Caco-2 (cell line): ENCODE measurements at regions not wholly inside any gene's neighbourhood (a gene's known extent, or its start where the extent isn't known, plus 50 kb on each side); places are given as distances from the start of the nearest gene placed in this dataset.

ENCODE experiments used
- BruUV-seq: library from RNA; stranded (reverse); fragments of 400-500 nt; replicated peaks from 2 replicates; lab custom pipeline; 2021; lab: Mats Ljungman, UMichigan
- CTCF ChIA-PET: fragments of 300-600 bp; sonication (Branson Sonifier 250); formaldehyde crosslinking; loops from one replicate; lab custom pipeline; 2022; ENCODE audit warnings: antibody characterized with exemption; lab: Charles Lee
- POLR2A ChIA-PET: fragments of 300-600 bp; sonication (Branson Sonifier 250); formaldehyde crosslinking; loops from one replicate; lab custom pipeline; 2022; ENCODE audit warnings: antibody characterized with exemption; lab: Charles Lee
- DNase-seq, 2 experiments: peaks; one replicate each; pipeline versions ENCODE4 v3.0.0 to v3.0.0-alpha.2; 2020 to 2022
- H3K27me3 ChIP-seq: replicated peaks from 2 replicates; pipeline ENCODE4 v1.6.0; 2011; ENCODE audit warnings: low read length; ENCODE audit not compliant: control insufficient read depth, insufficient read depth
- H3K36me3 ChIP-seq: 2 replicates; pipeline ENCODE4 v1.5.1; 2011; ENCODE audit warnings: low read length; ENCODE audit not compliant: control insufficient read depth, insufficient read depth
- H3K4me1 ChIP-seq: fragments of 250-450 bp; sonication (Bioruptor Pico); 2 replicates; pipeline ENCODE4 v1.5.1; 2020; ENCODE audit warnings: mild to moderate bottlenecking
- H3K4me3 ChIP-seq: 2 replicates; pipeline ENCODE4 v1.5.1; 2011; ENCODE audit warnings: low read depth, mild to moderate bottlenecking, control low read depth, low read length
- H3K9me3 ChIP-seq: fragments of 250-450 bp; sonication (Bioruptor Pico); 2 replicates; pipeline ENCODE4 v1.5.1; 2020; ENCODE audit warnings: mild to moderate bottlenecking, moderate library complexity
- H3K27ac Mint-ChIP-seq: one replicate; pipeline ENCODE4 v1.8.0; 2022; ENCODE audit warnings: mixed read lengths; ENCODE audit not compliant: unreplicated experiment
- H3K27me3 Mint-ChIP-seq: one replicate; pipeline ENCODE4 v1.8.0; 2022; ENCODE audit warnings: mixed read lengths; ENCODE audit not compliant: insufficient read depth, unreplicated experiment
- H3K36me3 Mint-ChIP-seq: one replicate; pipeline ENCODE4 v1.8.0; 2022; ENCODE audit warnings: mild to moderate bottlenecking, mixed read lengths; ENCODE audit not compliant: insufficient read depth, unreplicated experiment
- H3K4me1 Mint-ChIP-seq: one replicate; pipeline ENCODE4 v1.8.0; 2022; ENCODE audit warnings: low read depth, mixed read lengths; ENCODE audit not compliant: unreplicated experiment
- H3K4me3 Mint-ChIP-seq: one replicate; pipeline ENCODE4 v1.8.0; 2022; ENCODE audit warnings: mild to moderate bottlenecking, moderate library complexity, mixed read lengths; ENCODE audit not compliant: unreplicated experiment
- H3K9me3 Mint-ChIP-seq: one replicate; pipeline ENCODE4 v1.8.0; 2022; ENCODE audit warnings: mixed read lengths; ENCODE audit not compliant: unreplicated experiment
- CTCF ChIP-seq, 2 experiments: fragments of 200-600 bp in 1 of 2; IDR thresholded peaks; 1 replicate in 1 of 2; 2 replicates in 1 of 2; pipeline versions ENCODE4 v1.5.1 to v1.8.0; 2011 to 2022; ENCODE audit warnings: antibody characterized with exemption in 1 of 2, control low read depth in 1 of 2, inconsistent platforms in 1 of 2, low read depth in 1 of 2, low read length in 1 of 2, mild to moderate bottlenecking in 1 of 2, moderate library complexity in 1 of 2; ENCODE audit not compliant: insufficient read depth in 1 of 2, severe bottlenecking in 1 of 2, unreplicated experiment in 1 of 2
- intact Hi-C: fragments of 100-400 bp; cut with micrococcal nuclease; formaldehyde crosslinking; loops from one replicate; pipeline ENCODE4 v1.10.0; 2022; ENCODE audit not compliant: unreplicated experiment

DNA sequence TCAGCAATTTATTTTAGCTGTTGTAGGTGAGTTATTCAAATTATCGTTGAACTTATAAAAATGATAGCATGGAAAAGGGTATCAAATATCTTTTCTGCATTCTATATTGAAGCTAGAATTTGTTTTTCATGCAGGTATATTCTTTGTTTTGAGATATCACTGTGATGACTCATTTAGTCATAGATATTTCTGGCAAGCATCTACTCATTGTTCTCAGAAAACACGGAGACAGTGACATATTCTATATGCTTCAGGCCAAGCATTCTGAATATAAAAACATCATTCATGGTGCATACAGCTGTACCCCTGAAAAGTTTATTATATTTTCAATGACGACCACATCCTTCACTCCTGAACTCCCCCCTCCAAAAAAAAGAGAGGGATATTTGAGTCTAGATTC is 150.3 kb upstream of the GRIA1 start:
- no peaks in the 10 kb centered on the region for H3K9me3 ChIP-seq
- Mint-ChIP-seq H3K27me3 (peaks cover 9% of the 10 kb centered on the region), H3K27ac (no peak overlapping the region), H3K4me1 (no peaks in the 10 kb centered on the region), H3K9me3 (no peaks in the 10 kb centered on the region), H3K36me3 (no peaks in the 10 kb centered on the region), H3K4me3 (no peak overlapping the region)
- H3K4me1 ChIP-seq, result no peaks in the 10 kb centered on the region
- H3K27me3 ChIP-seq, result no peaks in the 10 kb centered on the region
- TF ChIP-seq CTCF (IDR thresholded peaks at IDR 0.05; ENCODE audit: insufficient read depth in 1 of 2, low read depth in 1 of 2, low read length in 1 of 2, severe bottlenecking in 1 of 2, unreplicated experiment in 1 of 2), result no peak
- POLR2A ChIA-PET, result no interaction called here
- DNase-seq, result no peak
- no peaks in the 10 kb centered on the region for H3K36me3 ChIP-seq
- intact Hi-C loops, result no loop called here
- CTCF ChIA-PET, result no interaction called here
- no peak overlapping the region for H3K4me3 ChIP-seq
- BruUV-seq, result no TSS peak

- CTCF ChIA-PET, result no interaction called here
- TF ChIP-seq CTCF (IDR thresholded peaks at IDR 0.05; ENCODE audit: insufficient read depth in 1 of 2, low read depth in 1 of 2, low read length in 1 of 2, severe bottlenecking in 1 of 2, unreplicated experiment in 1 of 2), result no peak
- Mint-ChIP-seq H3K9me3 (no peaks in the 10 kb centered on the region), H3K4me3 (no peak overlapping the region), H3K27ac (no peak overlapping the region), H3K27me3 (peaks cover 9% of the 10 kb centered on the region), H3K36me3 (no peaks in the 10 kb centered on the region), H3K4me1 (no peaks in the 10 kb centered on the region)
- BruUV-seq, result no TSS peak
- H3K27me3 ChIP-seq, result no peaks in the 10 kb centered on the region
- intact Hi-C loops, result no loop called here
- POLR2A ChIA-PET, result no interaction called here
- H3K4me3 ChIP-seq, result no peak overlapping the region
- H3K4me1 ChIP-seq, result no peaks in the 10 kb centered on the region
- no peak for DNase-seq
- no peaks in the 10 kb centered on the region for H3K36me3 ChIP-seq
- H3K9me3 ChIP-seq, result no peaks in the 10 kb centered on the region
Measured at GRCh38 chr5:153340738-153341137, 149.7 kb upstream of the GRIA1 start.

- TF ChIP-seq CTCF (IDR thresholded peaks at IDR 0.05; ENCODE audit: insufficient read depth in 1 of 2, low read depth in 1 of 2, low read length in 1 of 2, severe bottlenecking in 1 of 2, unreplicated experiment in 1 of 2), result no peak
- H3K9me3 Mint-ChIP-seq, result no peaks in the 10 kb centered on the region
- intact Hi-C loops, result no loop called here
- H3K27me3 Mint-ChIP-seq, result peaks cover 10% of the 10 kb centered on the region
- Histone ChIP-seq H3K4me1 (no peaks in the 10 kb centered on the region), H3K9me3 (no peaks in the 10 kb centered on the region), H3K4me3 (no peak overlapping the region), H3K36me3 (no peaks in the 10 kb centered on the region), H3K27me3 (no peaks in the 10 kb centered on the region)
- H3K36me3 Mint-ChIP-seq, result no peaks in the 10 kb centered on the region
- no peak overlapping the region for H3K4me3 Mint-ChIP-seq
- no peak overlapping the region for H3K27ac Mint-ChIP-seq
- POLR2A ChIA-PET, result no interaction called here
- no TSS peak for BruUV-seq
- DNase-seq, result no peak
- H3K4me1 Mint-ChIP-seq, result no peaks in the 10 kb centered on the region
- CTCF ChIA-PET, result no interaction called here
Measured at GRCh38 chr5:153342487-153342886, 148.0 kb upstream of the GRIA1 start.
